ENCODE measurements at regions not wholly inside any gene's neighbourhood (a gene's known extent, or its start where the extent isn't known, plus 50 kb on each side); places are given as distances from the start of the nearest gene placed in this dataset.

- TF ChIP-seq ZNF263 (CRISPR knock-in tag; IDR thresholded peaks at IDR 0.05; ENCODE audit: low read depth) (no peak), CTCF (IDR thresholded peaks at IDR 0.05) (no peak), MAX (CRISPR knock-in tag; IDR thresholded peaks at IDR 0.05) (no peak), ZNF425 (CRISPR knock-in tag; conservative IDR thresholded peaks at IDR 0.05) (no peak), CREB1 (CRISPR knock-in tag; IDR thresholded peaks at IDR 0.05) (no peak), KAT7 (CRISPR knock-in tag; IDR thresholded peaks at IDR 0.05; ENCODE audit: borderline replicate concordance) (no peak), FOXP1 (CRISPR knock-in tag; IDR thresholded peaks at IDR 0.05; ENCODE audit: borderline replicate concordance) (no peak), RORB (CRISPR knock-in tag; IDR thresholded peaks at IDR 0.05) (no peak), OVOL2 (CRISPR knock-in tag; IDR thresholded peaks at IDR 0.05; ENCODE audit: borderline replicate concordance) (no peak), CDX4 (CRISPR knock-in tag; IDR thresholded peaks at IDR 0.05; ENCODE audit: borderline replicate concordance) (no peak), CBFB (CRISPR knock-in tag; IDR thresholded peaks at IDR 0.05; ENCODE audit: low read depth) (no peak), USF2 (CRISPR knock-in tag; IDR thresholded peaks at IDR 0.05) (no peak), SP1 (CRISPR knock-in tag; conservative IDR thresholded peaks at IDR 0.05) (no peak), ESRRA (CRISPR knock-in tag; IDR thresholded peaks at IDR 0.05; ENCODE audit: borderline replicate concordance) (no peak)
Observed at GRCh38 chr6:122930252-122931180, 65.5 kb upstream of the CLVS2 start.

All from WTC11 (cell line).